CD4-positive, alpha-beta T cell treated with Interleukin-4 for 4 hours (primary cell): ENCODE measurements at regions not wholly inside any gene's neighbourhood (a gene's known extent, or its start where the extent isn't known, plus 50 kb on each side); places are given as distances from the start of the nearest gene placed in this dataset.
"Not testable (repeated sequence)": the region's sequence is repeated elsewhere in the genome, so short reads cannot be mapped to it uniquely, and the experiment has no call there.

Experiments
- DNase-seq: peaks from one replicate; pipeline ENCODE4 v3.0.0-alpha.2; 2020

GRCh38 chr2:57370882-57371585, 675.6 kb upstream of the VRK2 start:
- DNase-seq, result no peak

DNA sequence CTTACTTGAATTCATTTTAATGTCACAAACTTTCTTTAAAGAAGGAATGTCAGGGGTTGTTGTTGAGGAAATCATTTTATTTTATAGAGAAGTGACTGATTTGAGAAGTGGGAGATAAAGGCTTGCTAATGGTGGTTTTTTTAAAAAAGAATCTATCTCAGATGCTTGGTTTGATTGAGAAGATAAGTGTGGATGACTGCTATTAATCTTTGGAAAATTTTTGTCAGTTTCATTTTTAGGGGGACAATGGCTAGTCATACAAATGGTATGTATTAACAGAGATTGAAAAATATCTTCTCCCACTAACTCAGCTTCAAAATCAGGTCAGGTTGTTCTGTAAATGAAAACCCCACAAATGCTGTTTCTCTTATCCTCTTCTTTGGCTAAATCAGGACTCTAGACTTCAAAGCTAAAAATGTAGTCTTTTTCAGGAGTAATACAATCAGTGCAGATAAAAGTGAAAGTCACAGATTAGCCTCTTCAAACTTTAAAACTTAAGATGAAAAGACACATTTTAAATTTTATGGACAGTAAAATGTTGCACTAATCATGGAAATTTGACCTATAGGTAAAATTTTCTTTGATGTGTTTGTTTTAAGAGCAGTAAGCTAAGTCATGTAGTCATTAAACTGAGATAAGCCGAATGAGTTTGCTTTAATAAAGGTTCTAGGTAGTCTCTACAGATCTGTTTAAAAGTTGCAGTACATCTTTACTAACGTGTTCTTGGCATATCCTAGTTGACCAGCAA, 674.2 kb upstream of the VRK2 start:
- no peak for DNase-seq

- DNase-seq, result no peak
Measured at GRCh38 chr2:57373530-57373929, 673.1 kb upstream of the VRK2 start.

DNA sequence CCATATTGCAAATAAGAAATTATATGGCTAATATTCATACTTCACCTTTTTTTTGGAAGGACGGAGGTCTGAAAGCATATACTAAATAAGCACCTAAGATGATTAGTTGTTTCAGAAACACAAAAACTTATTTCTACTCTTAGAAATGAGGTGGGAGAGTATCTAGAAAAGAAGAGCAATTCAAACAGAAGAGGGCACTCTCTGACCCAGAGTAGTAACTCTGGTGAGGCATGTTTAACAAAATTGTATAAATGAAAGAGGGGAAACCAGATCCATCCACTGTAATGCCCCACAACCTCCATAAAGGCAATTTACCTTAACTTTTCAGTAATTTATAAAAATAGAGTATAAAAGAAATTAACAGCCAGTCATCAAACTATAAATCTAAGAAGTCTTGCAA, 669.6 kb upstream of the VRK2 start:
- no peak for DNase-seq

DNA sequence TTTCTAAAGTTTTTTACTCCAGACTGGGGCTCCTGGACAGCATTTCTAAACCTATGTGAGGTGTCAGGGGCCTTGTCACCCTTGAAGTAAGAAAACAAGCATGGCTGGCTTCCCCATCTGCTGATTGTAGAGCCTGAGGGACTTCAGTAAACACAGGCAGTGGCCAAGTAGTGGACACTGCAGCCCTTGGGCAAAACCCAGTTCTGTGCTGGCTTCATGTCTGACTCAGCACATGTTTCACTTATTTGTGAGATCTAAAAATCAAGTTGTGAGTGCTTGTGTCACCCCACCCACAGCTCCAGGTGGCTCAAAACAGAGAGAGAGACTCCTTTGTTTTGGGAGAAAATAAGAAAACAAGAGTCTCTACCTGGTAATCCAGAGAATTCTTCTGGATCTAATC, 660.3 kb upstream of the VRK2 start:
- no peak for DNase-seq

- no peak for DNase-seq
Measured at GRCh38 chr2:57396355-57397098, 650.1 kb upstream of the VRK2 start.

GRCh38 chr2:57397550-57398360, 648.9 kb upstream of the VRK2 start:
- no peak for DNase-seq

DNA sequence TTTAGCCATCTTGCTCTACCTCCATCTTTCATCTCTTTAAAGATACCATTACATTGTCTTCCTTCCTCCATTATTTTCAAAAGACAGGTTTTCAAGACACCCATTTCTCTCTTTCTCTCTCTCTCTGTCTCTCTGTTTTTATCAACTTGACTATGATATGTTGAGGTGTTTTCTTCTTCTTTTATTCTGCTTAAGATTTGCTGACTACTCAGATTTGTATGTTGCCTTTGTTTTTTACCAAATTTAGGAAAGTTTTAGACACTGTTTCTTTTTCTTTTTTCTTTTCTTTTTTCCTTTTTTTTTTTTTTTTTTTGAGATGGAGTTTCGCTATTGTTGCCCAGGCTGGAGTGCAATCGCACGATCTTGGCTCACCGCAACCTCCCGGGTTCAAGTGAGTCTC, 647.5 kb upstream of the VRK2 start:
- no peak for DNase-seq

DNA sequence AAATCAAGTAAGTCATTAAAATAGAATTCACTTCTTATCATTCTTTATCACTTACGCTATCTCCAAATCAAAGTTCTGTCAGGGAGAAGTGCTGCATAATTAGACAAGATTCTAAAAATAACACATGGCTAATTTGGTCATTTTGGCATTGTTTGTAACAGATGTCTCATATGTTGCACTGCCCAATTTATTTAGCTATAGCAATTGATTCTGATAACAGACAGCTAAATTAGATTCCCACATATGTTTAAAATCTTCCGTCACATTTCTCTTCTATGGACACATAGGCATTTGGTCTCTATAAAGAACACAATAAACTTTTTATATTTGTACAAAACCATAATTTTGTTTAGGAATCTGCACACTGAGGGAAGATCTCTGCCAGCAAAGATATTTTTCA, 644.5 kb upstream of the VRK2 start:
- no peak for DNase-seq

- DNase-seq, result no peak
Measured at GRCh38 chr2:57402755-57403154, 643.9 kb upstream of the VRK2 start.

GRCh38 chr2:57407772-57408201, 638.8 kb upstream of the VRK2 start:
- DNase-seq, result no peak

DNA sequence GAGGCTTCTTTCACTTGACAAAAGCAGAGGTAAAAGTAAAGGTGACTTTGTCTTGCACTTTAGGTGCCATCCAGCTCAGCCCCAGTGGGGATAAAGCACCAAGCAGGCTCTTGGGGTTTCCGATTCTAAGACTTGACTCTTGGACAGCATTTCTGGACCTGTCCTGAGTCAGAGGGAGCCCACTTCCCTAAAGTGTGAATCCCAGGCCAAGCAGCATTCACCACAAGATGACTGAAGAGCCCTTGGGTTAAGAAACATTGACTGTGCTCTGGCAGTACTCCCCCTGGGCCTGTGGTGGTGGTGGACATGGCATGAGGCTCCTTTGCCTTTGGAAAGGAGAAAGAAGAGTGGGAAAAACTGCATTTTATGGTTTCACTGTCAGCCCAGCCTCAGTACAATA, 638.0 kb upstream of the VRK2 start:
- no peak for DNase-seq

DNA sequence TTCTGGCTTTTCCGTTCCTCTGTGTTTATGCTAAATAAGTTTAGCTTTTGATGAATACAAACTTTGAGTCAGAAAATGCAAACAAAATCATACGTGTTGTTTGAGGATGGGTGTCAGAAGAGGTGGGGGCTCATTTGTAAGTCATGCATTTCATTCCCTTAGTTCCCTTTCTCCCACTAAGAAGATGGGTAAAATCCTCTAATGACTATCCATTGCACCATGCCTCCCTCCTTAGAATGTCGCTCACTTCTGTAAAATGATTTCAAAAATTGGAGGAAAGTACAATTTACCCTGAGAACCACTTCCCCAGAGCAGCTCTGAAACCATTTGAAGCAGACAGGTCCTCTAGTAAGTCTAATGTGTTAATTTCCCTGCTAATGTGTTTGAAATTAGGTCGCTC, 629.6 kb upstream of the VRK2 start:
- no peak for DNase-seq

GRCh38 chr2:57418859-57419346, 627.7 kb upstream of the VRK2 start:
- DNase-seq, result not testable (repeated sequence)

DNA sequence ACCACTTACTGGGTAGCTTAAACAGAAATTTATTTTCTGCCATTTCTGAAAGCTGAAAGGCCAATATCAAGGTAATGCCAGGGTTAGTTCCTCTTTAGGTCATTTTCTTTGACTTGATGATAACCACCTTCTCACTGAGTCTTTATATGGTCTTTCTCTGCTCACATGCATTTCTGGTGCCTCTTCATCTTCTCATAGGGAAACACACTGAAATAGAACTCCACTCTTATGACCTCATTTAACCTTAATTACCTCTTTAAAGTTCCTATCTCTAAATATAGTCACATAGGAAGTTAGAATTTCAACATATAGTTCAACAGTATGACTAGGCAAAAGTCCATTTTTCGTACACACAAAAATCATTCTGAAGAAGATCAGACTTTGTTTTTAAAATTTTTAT, 616.8 kb upstream of the VRK2 start:
- no peak for DNase-seq

GRCh38 chr2:57432528-57432927, 614.1 kb upstream of the VRK2 start:
- no peak for DNase-seq

- no peak for DNase-seq
Measured at GRCh38 chr2:57434441-57434840, 612.2 kb upstream of the VRK2 start.

DNA sequence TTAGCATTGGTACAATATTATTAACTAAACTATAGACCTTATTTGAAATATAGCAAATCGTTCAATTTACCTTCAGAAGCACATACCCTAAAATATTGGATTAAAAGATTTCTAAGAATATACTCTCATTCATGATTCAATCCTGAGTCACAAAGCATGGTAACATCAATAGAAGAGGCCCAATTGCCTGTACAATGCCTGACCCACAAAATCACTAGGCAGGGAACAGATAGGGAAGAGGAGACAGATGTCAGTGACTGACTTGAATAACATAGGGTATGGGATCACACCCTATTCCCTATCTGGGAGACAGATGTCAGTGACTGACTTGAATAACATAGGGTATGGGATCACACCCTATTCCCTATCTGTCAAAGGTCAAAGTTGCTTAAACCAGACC, 611.6 kb upstream of the VRK2 start:
- DNase-seq, result no peak

DNA sequence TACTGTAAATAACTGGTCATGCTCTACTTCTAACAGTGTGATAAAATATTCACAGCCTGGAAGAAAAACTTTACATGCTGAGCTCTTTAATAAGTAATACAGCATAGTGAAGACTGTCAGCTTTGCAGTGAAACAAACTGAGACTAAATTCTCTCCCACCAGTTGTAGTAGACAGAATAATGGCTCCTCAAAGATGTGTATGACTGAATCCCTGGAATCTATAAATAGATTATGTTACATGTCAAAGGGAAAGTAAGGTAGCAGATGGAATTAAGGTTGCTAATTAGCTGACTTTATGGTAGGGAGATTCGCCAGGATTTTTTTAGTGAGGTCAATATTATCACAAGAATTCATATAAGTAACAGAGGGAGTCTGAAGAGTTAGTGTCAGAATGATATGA, 609.5 kb upstream of the VRK2 start:
- no peak for DNase-seq

DNA sequence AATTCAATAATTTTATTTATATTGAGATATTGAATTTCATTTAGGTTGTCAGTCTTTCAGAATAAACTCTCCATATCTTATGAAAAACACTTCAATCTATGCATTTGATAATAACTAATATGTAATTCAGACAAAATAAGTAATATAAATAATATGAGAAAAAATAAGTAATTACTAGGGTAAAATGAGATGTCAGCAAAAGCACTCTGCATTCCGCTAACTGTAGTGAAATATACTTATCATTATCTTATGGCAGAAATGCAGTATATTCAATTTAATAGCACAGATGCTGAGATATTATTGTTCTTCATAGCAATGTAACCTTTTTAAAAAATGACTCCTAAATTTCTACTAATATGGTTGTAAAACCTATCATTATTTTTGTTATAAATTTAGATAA, 606.2 kb upstream of the VRK2 start:
- DNase-seq, result no peak

DNA sequence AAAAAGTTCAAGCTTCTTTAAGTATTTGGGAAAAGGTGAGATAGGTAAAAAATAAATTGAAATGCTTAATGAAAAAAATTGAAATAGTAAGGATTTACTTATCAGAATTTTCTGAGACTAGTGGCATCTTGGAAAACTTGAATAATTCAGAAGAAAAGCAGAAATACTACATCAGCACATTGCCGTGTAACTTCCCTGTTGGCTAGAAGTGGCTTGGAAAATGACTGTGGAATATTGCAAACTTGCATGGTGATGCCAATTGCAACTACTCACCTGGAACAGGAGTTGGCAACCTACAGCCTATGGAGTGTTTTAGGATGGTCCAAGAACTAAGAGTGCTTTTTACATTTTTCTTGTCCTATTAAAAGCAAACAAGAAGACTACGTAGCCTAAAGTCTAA, 603.5 kb upstream of the VRK2 start:
- DNase-seq, result no peak

- DNase-seq, result no peak
Measured at GRCh38 chr2:57443973-57444521, 602.6 kb upstream of the VRK2 start.
